ENCODE measurements at regions not wholly inside any gene's neighbourhood (a gene's known extent, or its start where the extent isn't known, plus 50 kb on each side); places are given as distances from the start of the nearest gene placed in this dataset.

DNA sequence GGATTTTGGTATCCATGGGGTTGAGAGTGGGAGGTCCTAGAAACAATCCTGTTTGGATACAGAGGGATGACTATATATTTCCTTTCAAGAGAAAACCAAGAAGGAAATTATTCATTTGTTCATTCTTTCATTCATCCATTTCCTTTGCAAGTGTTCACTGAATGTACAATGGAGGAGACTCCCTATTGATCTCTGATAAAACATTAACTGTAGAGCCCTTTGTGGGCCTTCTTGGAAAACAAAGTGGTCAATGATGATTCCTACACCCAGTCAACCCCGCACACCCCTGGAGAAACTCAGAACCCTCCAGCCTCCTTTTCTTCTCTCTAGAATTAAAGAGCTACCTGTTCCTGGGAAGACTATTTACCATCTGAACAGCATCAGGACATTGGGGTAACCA lies 247.3 kb downstream of the AUH start:
- POLR2A ChIA-PET: no interaction called here
- CTCF ChIA-PET: no interaction called here

DNA sequence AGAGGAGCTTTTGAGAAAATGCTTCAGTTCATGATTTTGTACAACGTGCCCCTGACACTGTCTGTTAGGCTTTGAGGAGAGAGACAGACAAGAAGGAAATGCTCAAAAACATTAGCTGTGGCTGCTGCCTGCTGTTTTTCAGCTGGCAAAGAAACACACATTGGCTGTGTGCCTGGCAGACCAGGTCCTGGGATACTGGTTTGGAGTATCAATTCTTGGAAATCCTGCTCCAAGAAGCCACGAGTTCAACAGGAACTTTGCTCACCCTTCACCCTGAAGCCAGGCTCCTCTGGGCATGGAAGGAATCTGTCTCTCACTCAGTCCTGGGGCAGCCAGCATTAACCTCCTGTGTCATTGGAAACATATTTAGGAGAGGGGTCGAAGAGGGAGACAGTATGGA lies 245.5 kb downstream of the AUH start:
- no peak for DNase-seq (ENCODE audit: low read depth, low spot score)
- Histone ChIP-seq H3K9me3 (ENCODE audit: control insufficient read depth, insufficient read depth, low read length) (peaks cover 20% of the 10 kb centered on the region), H3K4me3 (ENCODE audit: low read depth, low read length) (no peak overlapping the region), H3K27me3 (ENCODE audit: control insufficient read depth, insufficient read depth, low read length) (no peaks in the 10 kb centered on the region), H3K27ac (ENCODE audit: low read depth, low read length) (no peak overlapping the region)
- ChIA-PET POLR2A (no interaction called here), CTCF (no interaction called here)
- TF ChIP-seq, protein P1, sequence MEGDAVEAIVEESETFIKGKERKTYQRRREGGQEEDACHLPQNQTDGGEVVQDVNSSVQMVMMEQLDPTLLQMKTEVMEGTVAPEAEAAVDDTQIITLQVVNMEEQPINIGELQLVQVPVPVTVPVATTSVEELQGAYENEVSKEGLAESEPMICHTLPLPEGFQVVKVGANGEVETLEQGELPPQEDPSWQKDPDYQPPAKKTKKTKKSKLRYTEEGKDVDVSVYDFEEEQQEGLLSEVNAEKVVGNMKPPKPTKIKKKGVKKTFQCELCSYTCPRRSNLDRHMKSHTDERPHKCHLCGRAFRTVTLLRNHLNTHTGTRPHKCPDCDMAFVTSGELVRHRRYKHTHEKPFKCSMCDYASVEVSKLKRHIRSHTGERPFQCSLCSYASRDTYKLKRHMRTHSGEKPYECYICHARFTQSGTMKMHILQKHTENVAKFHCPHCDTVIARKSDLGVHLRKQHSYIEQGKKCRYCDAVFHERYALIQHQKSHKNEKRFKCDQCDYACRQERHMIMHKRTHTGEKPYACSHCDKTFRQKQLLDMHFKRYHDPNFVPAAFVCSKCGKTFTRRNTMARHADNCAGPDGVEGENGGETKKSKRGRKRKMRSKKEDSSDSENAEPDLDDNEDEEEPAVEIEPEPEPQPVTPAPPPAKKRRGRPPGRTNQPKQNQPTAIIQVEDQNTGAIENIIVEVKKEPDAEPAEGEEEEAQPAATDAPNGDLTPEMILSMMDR (IDR thresholded peaks at IDR 0.05; ENCODE audit: low read depth, low read length): no peak

More for the DNA sequence above, 247.3 kb downstream of the AUH start:
- Histone ChIP-seq H3K27ac (ENCODE audit: low read depth, low read length) (no peak overlapping the region), H3K27me3 (ENCODE audit: control insufficient read depth, insufficient read depth, low read length) (no peaks in the 10 kb centered on the region), H3K4me3 (ENCODE audit: low read depth, low read length) (no peak overlapping the region), H3K9me3 (ENCODE audit: control insufficient read depth, insufficient read depth, low read length) (peaks cover 23% of the 10 kb centered on the region)
- no peak for DNase-seq (ENCODE audit: low read depth, low spot score)
- TF ChIP-seq, protein P1 (IDR thresholded peaks at IDR 0.05; ENCODE audit: low read depth, low read length): no peak

DNA sequence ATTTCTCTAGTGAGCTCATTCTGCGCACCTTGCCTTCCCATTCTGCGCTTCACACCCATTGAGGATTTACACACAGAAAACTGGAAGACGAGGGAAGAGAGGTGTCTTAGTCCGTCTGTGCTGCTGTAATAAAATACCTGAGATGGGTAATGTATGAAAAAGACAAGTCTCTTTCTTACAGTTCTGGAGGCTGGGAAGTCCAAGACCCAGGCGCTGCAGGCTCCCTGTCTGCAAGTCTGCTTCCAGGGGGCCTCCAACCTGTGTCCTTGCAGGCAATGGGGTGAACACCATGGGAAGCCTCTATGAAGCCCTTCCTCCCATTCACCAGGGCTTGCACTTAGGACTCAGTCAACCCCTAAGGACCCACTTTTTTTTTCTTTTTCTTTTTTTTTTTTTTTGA lies 245.0 kb downstream of the AUH start:
- DNase-seq (ENCODE audit: low read depth, low spot score): no peak
- Histone ChIP-seq H3K27ac (ENCODE audit: low read depth, low read length) (no peak overlapping the region), H3K9me3 (ENCODE audit: control insufficient read depth, insufficient read depth, low read length) (peaks cover 19% of the 10 kb centered on the region), H3K4me3 (ENCODE audit: low read depth, low read length) (no peak overlapping the region), H3K27me3 (ENCODE audit: control insufficient read depth, insufficient read depth, low read length) (no peaks in the 10 kb centered on the region)
- ChIA-PET POLR2A (no interaction called here), CTCF (no interaction called here)
- TF ChIP-seq, protein P1 (IDR thresholded peaks at IDR 0.05; ENCODE audit: low read depth, low read length): no peak

DNA sequence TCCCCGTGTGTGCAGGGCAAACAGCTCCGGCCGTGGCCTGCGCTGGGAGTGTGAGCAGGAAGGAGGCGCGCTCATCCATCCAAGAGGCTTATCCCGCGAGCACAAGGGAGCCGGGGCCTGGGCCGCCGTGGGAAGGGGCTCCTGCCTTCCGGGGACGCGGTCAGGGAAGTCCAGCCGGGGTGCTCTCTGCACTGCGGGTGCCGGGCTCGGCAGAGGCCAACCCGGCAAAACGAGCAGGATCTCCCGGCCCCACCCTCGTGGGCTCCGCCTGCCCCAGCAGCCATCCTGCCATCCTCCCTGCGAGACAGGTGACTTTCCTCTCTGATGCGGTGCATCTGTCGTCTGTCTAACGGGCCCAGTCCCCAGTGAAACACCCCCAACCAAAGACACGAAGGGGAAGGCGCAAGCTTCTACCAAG lies 244.2 kb downstream of the AUH start:
- no peak for DNase-seq (ENCODE audit: low read depth, low spot score)
- Histone ChIP-seq H3K9me3 (ENCODE audit: control insufficient read depth, insufficient read depth, low read length) (peaks cover 17% of the 10 kb centered on the region), H3K4me3 (ENCODE audit: low read depth, low read length) (no peak overlapping the region), H3K27me3 (ENCODE audit: control insufficient read depth, insufficient read depth, low read length) (no peaks in the 10 kb centered on the region), H3K27ac (ENCODE audit: low read depth, low read length) (peak overlapping the region; percentile 80)
- ChIA-PET POLR2A (no interaction called here), CTCF (no interaction called here)
- TF ChIP-seq, protein P1 (IDR thresholded peaks at IDR 0.05; ENCODE audit: low read depth, low read length): no peak

DNA sequence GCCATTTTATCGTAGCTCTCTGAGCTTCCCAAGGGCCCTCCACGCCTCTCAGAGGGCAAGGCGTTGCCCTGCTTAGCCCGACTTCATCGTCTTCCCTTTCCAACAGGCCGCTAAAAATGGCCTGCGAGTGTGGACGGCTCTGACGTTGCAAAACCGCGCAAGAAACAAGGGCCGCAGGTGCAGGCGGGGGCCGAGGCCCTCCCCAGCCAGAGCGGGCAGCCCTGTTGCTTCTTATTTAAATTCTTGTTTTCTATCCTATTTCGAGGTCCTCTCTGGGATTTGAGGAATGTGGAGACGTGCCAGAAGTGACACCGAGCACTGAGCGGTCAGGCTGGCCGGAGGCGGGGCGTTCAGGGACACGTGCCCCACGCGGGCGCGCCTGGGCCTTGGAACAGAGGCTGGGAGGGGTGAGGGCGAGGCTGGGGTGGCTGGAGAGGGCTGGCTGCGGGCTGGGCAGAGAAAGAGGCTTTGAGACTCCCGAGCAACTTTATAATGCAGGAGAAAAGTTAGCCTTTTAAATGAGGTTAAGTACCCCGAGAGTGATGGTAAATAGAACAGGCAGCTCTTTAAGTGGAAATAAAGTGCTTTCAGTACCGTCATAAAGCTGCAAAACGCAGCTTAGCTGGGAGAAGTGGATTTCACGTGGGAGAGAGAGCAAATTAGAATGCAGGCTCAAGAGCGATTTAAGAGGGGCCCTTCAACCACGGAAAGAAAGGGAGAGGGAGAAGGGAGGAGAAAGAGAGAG lies 243.6 kb downstream of the AUH start:
- no peaks in the 10 kb centered on the region for H3K27me3 ChIP-seq (ENCODE audit: control insufficient read depth, insufficient read depth, low read length)
- CTCF ChIA-PET: no interaction called here
- DNase-seq (ENCODE audit: low read depth, low spot score): no peak
- TF ChIP-seq, protein P1 (IDR thresholded peaks at IDR 0.05; ENCODE audit: low read depth, low read length): no peak
- peak overlapping the region; percentile 15; the same call in 1 of the 2 replicates for H3K4me3 ChIP-seq (ENCODE audit: low read depth, low read length)
- H3K9me3 ChIP-seq (ENCODE audit: control insufficient read depth, insufficient read depth, low read length): peaks cover 17% of the 10 kb centered on the region
- POLR2A ChIA-PET: interaction anchor here (0.7 kb wide), 1 partner anchor 13 kb away, joined by 4 read pairs; no protein-coding TSS in a partner anchor
- H3K27ac ChIP-seq (ENCODE audit: low read depth, low read length): peak overlapping the region; percentile 80

Data from AG04450 (cell line).